ENCODE measurements at regions not wholly inside any gene's neighbourhood (a gene's known extent, or its start where the extent isn't known, plus 50 kb on each side); places are given as distances from the start of the nearest gene placed in this dataset.

DNA sequence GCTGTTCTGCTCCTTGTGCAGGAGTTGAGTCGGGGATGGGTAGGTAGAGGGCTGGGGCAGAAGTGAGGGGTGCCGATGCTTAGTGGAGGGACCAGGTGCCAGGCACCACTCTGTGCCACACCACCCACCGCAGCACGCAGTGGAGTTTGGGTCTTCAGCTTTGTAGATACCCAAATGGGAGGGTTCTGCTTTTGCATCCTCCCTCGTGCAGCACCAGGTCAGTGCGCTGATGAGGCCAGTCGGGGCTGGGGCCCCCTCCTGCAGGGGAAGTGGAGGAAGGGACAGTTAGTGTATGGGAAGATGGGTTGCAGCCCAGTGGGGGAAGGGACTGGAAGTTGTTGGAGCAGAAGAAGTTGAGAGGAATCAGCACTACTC lies 244.0 kb downstream of the RHOU start:
- no peak for DNase-seq

DNA sequence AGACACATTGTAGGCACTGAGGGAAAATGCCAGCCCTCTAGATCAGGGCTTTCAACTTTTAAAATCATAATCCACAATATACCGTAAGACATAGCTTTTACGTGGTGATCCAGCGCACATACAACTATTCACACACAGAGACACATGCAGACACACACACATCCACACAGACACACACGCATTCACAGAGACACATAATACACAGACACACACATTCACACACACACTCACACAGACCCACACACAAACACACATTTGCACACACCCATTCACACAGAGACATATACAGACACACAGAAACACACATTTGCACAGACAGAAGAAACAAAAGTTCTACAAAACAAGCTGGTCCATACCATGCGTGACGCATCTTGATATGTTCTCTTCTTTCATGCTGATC lies 244.5 kb downstream of the RHOU start:
- no peak for DNase-seq

DNA sequence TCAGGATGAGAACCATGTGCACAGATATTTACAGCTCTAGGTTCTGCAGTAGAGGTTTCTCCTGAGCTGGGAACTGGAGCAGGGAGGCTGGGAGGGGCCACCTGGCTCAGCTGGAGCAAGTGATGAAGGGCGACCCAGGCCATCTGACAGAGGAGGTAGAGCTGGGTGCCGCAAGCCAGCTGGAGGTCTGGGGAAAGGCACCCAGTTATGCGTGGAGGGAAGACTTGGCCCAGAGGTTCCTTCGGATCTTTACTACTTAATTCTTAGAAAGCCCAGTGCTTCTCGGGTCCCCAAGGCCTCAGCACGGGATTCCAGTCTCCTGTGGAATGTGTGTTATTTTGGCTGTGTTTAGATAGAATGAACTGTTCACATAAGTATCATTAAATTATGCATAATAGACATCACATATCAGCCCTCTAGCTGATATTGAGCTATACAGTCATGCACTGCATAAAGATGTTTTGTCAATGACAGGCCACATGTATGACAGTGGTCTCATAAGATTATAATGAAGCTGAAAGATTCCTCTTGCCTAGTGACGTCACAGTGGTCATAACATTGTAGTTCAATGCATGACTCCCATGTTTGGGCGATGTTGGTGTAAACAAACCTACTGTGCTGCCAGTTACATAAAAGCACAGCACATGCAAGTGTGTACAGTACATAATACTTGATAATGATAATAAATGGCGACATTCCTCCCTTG lies 245.1 kb downstream of the RHOU start:
- DNase-seq, result no peak

DNA sequence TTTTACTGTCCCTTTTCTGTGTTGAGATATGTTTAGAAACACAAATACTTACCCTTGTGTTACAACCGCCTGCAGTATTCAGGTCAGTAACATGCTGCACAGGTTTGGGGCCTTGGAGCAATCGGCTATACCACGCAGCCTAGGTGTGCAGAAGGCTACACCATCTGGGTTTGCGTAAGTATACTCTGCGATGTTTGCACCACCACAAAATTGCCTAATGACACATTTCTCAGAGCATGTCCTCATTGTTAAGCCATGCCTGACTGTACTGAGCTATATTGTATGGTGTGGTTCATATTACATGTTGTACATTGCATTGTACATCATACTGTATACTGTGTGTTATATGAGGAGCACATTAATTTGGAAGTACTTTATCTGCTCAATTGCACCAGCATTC lies 247.4 kb downstream of the RHOU start:
- DNase-seq, result no peak

DNA sequence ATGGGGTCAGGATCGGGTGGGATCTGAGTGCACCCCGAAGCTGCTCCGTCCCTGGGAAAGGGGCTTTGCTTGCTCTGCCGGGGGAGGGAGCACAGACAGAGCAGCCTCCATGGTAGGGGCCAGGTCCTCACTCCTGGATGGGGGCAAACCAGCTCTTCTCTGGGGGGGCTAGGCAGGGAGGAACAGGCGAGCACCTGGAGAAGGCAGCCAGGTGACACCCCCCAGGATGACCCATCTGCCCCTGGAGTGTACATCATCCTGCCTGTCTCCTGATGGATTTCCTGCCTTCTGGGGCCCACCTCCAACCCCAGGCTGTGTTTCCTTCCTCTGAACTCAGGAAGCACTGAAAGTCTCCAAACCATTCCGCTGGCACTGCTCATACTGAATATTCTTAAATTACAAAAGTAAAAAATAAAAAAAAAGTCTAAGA lies 248.0 kb downstream of the RHOU start:
- DNase-seq, result no peak

DNA sequence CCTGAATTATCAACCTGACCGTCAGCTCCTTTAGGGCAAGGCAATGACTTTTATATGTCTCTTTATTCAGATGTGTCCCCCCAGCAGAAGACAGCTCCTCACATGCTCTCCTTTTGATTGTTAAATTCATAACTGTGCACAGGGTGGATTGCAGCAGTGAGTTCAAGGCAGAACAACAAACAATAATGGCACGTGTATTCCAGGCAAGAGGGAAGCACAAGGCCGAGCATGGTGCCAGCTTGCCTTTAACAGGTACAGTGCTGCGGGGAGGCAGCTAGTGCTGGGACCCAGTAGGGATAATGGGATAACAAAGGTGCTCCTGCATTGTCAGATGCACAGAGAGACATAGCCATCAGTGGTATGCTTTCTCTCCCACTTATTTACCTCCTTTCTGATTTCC lies 248.4 kb downstream of the RHOU start:
- DNase-seq, result no peak

DNA sequence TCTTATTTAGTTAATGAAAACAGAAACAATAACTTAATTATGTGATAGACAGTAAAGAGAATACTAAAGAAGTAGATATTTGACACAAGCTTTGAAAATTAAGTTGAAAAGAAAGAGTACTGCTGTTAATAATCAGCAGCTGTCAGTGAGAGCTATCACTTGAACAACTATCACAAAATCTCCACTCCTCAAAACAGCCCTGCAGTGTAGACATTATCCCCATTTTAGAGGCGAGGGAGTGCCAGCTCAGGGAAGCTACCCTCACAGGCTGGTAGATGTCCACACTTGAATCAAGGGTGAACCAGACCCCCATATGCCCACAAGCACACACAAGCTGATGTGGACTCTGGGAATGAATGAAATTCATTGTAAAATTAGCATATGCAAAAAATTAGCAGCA lies 248.8 kb downstream of the RHOU start:
- no peak for DNase-seq

DNA sequence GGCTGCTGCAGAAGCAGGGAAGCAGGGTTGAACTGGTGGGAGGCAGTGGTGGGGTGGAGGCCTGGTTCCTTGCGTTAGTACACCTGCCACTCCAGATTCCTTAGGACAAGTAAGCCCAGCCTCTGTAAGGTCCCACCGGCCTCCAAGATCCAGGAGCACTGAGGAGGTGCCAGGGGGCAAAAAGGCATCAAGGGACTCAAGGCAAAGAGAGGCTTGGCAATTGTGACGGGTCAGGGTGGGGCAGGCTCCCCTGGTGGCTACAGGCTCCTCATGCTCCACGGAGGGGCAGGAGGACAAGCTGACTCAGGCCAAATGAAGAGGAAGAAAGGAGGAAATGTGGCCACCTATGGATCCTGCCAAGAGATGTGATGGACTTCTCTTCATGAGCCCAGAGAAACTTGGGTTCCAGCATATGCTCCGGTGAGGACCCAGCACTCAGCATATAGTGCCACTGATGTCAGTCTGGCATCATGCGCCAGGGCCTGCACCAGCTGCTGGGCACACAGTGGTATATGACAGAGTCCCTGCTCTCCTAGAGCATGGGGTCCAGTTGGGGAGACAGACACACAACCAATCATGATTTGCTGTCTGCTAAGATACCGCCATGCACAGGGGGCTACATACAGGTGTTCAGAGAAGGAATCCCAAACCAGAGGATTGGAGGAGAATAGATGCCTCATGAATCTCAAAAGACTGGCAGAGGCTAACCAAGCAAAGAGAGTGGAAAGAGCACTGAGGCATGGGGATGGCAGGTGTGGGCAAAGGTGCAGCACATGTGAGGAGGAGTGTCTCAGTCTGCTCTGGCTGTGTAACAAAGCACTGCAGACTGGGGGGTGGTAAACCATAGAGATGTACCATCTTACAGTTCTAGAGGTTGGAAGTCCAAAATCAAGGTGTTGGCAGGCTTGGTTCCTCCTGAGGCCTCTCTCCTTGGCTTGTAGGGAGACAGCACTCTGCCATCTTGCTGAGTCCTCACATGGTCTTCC lies 249.7 kb downstream of the RHOU start:
- no peak for DNase-seq

DNA sequence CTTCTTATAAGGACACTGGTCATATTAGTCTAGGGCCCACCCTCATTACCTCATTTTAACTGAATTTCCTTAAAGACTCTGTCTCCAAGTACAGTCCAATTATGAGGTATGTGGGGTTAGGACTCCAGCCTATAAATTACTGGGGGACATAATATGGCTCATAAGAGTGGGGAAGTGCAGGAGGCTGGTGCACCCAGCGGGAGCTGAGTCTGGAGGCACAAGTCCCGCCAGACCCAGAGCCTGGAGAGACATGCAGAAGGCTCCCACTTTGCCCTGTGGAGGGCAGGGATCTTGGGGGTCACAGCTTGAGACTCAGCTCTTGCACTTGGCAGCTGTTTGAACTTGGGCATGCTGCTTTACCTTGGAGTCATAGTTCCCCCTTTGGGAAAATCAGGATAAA lies 250.4 kb downstream of the RHOU start:
- DNase-seq, result no peak

DNA sequence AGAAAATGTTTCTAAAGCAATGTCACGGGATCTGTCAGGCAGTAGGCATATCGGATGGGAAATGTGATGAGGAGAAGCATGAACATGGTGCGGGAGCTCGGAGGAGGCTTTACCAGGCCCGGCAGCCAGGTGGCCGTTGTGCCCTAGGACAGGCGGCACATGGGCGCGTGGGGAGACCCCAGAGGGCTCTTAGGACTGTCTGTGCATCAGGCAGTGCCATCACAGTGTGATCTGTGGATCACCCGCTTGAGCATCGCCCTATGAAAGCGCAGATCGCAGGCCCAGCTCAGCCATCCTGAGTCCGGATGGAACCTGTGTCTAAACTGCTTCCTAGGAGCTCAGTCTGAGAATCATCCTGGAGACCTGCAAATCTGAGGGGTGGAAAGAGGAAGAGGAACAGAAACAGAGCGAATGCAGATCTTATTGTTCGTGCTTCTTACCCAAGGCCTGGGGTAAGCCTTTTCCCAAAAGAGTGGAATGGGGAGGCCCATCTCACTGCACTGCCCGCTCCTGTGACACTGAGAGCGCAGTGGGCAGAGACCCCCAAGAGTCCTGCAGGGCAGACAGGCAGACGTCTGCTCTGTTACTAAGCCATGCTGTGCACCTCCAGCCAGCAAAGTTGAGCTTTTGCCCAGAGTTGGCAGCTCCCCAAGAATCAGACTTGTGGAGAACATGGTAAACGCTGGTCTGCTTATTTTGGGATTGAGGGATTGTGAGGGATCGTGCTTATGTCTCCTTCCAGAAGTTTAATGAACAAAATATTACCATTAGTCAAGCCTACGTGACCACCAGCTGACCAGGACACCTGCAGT lies 251.0 kb downstream of the RHOU start:
- peak; percentile 79 to 93 for DNase-seq

DNA sequence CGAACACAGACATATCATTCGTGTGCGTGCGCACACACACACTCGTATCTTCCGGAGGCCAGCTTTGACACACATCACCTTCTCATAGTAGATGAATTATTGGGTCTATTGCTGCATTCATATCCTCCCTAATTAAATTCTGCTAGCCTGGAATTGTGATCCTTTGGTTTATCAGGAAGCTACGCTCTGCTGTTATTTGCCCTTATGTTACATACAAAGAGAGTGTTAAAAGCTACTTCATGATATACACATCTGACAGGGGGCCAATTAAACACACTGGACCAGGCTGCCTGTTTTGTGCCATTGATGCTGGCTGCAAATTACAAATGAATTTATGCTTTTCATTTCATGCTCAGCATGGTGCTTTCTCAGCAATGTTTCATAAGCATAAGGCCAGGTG lies 252.0 kb downstream of the RHOU start:
- DNase-seq, result peak; percentile 24 to 63

DNA sequence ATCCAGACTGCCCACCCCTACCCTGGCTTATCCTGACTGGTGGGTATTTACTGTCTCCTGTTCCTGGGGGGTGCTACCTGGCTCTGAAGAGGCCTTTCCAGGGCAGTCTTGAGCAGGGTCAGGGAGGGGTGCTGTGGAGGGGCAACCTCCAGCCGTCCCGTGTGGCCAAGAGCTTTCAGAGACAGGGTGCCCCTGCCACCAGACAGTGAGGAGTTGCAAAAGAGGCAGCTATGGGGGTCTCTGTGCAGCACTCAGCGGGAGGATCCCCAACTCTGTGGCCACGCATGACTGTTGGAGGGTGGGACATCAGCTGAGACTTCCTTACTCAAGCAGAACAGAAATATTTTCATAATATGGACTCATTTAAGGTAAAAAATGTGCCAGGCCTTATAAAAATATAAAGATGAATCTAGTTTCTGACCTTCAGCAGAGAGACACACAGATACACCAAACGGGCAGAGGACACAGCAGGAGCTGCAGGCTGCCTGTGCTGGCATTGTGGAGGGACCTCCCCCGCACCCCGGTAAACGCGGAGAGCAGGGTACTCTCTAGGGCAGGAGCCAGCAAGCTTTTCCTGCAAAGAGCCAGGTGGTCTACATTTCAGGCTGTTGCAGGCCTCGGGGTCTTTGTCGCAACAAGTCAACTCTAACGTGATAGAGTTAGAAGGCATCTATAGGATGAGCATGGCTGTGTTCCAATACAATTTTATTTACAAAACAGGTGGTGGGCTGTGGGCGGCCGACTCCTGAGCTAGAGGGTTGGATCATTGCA lies 252.6 kb downstream of the RHOU start:
- no peak for DNase-seq

DNA sequence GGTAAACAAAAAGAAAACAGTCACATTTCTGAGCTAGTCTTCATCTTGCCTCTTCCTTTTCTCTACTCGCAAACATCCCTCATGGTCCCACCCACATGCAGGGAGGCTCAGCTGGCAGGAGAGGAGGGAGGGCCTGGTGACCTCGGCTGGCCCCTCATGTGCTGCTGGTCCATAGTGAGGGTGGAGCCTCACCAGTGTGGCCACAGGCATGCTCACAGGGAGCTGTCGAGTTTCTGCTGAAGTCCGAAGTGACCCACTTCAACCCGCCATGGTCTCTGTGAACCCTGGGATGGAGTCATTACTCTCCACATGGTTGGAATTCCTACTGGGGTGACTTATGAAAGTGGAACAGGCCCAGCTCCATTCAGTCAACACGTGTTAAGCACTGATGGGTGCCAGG lies 253.4 kb downstream of the RHOU start:
- DNase-seq, result no peak

DNA sequence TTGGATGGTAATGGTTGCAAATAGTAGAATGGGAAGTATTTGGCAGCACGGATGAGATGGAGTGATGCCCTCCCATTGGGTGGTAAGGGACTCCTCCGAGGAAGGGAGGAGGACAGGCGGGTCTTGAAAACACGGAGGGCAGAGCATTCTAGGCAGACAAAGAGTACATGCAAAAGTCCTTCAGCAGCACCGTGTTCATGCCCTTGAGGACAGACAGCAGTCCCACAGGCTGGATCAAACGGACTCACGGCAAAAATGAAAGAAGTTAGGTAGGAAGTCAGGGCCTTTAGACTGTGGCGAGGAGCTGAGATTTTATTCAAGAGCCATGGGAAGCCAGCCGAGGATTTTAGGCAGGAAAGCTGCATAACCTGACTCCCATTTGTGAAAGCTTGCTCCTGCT lies 253.9 kb downstream of the RHOU start:
- DNase-seq, result no peak

DNA sequence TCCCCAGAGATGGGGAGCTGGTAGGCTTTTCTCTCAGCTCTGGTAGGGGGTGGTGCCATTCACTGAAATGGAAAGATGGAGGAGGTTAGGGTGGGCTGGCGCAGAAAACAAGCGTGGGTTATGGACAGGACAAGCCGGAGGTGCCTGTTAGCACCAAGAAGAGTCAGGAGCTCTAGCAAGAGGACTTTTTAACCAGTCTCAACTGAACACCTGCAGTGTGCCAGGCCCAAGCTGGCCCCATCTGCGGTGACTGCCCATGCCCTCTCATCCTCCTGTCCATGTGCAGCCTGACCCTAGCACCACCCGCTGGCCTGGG lies 254.4 kb downstream of the RHOU start:
- no peak for DNase-seq

DNA sequence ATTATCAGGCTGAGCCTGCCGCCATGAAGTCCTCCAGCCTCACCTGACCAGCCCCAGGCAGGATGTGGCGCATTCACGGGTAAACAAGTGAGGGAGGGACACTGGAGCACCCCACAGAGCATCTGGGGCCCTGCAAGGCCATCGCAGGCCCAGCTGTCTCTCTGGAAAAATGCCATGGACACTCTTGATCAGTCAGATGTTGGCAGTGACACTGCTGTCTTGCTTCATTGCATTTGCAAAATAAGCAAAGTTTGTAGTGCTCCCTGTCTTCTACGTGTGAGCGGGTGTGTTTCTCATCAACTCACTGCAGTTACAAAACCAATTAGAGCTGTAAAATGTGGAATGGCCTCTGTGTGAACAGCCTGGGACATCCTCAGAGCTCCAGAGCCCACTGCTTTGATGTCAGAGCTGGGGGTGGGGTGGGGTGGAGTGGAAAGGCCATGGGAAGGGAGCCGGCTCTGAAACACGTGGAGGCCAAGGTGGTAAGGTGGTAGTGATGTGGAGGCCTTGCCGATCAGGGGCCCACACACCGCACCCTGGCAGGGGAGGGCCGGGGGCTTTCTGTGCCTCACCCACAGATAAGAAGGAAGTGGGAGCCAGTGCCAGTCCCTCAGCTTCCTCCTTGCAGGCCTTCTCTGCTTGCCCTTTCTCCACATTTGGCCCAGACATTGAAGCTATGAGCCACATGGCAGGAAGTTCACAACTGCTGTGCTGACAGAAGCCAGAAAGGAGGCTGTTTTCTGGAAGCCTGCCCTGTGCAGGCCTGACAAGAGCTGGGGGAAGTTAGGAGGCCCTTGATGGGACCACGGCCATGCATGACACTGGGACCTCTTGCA lies 254.9 kb downstream of the RHOU start:
- peak; percentile 87 to 96 for DNase-seq

DNA sequence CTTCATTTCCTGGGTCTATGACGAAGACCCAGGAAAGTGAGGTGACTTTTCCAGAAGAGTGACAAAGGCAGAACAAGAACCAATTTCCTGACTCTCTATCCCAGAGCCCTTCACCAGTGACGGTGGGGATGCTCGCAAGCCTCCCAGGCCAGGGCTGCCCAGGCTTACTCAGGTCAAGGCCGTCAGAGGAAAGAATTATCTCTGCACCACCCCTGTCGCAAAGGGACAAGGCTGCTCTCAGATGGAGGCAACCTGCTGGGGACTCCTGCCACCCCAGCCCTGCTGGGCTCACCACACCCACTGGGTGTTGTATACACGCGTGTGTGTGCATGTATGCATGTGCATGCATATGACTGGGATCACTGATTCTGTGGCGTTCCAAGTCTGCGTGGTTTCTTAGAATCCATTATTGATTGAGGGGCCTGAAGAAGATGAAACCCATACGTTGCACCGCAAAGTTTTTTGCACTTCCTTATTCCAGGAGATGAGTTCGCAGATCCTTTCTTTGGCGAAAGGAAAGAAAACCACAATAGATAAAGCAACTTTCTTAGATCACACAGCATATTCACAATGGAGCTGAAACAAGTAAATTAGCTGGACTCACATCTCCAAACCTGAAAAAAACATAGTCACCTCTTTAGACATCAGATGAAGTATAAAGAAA lies 255.8 kb downstream of the RHOU start:
- DNase-seq, result no peak

DNA sequence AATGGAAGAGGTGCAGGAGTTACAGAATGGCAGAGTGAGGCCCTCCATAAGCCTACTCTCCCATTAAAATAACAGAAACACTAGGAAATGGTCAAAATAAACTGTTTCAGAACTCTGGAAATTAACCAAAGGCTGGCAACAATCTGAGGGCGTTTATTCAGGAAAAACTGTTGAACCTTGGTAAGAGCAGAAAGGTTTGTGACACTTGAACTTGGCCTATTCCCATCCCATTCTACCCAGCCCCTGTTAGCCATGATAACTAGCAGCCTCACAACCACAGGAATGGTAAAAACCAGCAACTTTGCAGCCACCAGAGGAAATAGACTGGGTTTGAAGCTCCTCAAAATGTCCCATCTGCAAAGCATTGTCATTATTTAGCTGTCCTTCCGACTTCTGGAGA lies 256.8 kb downstream of the RHOU start:
- no peak for DNase-seq

DNA sequence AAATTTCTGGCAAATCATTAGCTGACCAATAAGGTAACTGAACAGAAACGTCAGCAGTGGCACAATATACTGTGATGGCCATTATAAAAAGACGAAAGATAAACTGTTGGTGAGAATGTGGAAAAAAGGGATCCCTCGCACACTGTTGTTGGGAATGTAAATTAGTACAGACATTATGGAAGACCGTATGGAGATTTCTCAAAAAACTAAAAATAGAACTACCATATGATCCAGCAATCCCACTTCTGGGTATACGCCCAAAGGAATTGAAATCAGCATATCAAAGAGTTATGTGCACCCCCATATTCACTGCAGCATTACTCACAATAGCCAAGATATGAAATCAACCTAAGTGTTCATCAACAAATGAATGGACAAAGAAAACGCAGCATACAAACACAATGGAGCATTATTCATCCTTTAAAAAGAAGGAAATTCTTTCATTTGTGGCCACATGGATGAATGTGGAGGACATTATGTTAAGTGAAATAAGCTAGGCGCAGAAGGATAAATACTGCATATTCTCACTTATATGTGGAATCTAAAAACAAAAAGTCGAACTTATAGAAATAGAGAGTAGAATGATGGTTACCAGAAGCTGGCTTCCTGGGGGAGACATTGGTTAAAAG lies 257.7 kb downstream of the RHOU start:
- DNase-seq, result no peak

DNA sequence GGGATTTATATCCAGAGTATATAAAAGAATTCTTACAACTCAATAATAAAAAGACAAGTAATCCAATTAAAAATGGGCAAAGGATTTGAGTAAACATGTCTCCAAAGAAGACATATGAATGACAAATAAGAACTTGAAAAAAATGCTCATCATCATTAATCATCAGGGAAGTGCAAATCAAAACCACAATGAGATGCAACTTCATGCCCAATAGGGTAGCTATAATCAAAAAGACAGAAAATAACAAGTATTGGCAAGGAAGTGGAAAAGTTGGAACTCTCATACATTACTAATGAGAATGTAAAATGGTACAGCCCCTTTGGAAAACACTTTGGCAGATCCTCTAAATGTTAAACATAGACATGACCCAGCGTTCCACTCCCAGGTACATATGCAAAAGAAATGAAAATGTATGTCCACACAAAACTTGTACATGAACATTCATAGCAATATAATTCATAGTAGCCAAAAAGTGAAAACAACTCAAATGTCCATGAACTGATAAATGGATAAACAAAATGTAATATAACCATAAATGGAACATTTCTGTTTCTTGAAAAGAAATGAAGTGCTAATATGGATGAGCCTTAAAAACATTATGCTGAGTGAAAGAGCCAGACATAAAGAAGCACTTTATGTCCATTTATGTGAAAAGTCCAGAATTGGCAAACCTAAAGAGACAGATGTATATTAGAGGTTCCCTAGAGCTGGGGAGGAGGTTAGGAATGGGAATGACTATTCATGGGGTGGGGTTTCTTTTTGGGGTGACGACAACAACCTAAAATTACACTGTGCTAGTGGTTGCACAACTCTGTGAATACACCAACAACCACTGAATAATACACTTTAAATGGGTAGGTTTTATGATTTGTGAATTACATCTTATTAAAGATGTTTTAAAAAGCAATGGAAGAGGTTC lies 259.7 kb downstream of the RHOU start:
- peak; percentile 73 to 89 for DNase-seq

Data from NCI-H446 (cell line).